ENCODE measurements at regions not wholly inside any gene's neighbourhood (a gene's known extent, or its start where the extent isn't known, plus 50 kb on each side); places are given as distances from the start of the nearest gene placed in this dataset.

- peak; percentile 89 for ATAC-seq
- TF ChIP-seq TOX (CRISPR knock-in tag; IDR thresholded peaks at IDR 0.05; ENCODE audit: borderline replicate concordance) = peak; percentile 61; the same call in 1 of the 2 replicates
- TF ChIP-seq RARB (CRISPR knock-in tag; IDR thresholded peaks at IDR 0.05) = peak; percentile 42; the same call in 1 of the 2 replicates
- no peak for TF ChIP-seq ZFP30 (CRISPR knock-in tag; IDR thresholded peaks at IDR 0.05)
- TF ChIP-seq ZNF70 (CRISPR knock-in tag; IDR thresholded peaks at IDR 0.05) = no peak
- no peak for TF ChIP-seq GLIS3 (CRISPR knock-in tag; IDR thresholded peaks at IDR 0.05)
- no peak for TF ChIP-seq OSR1 (CRISPR knock-in tag; IDR thresholded peaks at IDR 0.05)
These were observed 182.8 kb upstream of the SETBP1 start for GRCh38 chr18:44497757-44498490.

GRCh38 chr18:44500808-44501610 lies 179.7 kb upstream of the SETBP1 start:
- ATAC-seq = no peak
- TF ChIP-seq ZC3H10 (CRISPR knock-in tag; IDR thresholded peaks at IDR 0.05) (no peak), OSR1 (CRISPR knock-in tag; IDR thresholded peaks at IDR 0.05) (no peak), CSDC2 (CRISPR knock-in tag; IDR thresholded peaks at IDR 0.05) (no peak), ZNF70 (CRISPR knock-in tag; IDR thresholded peaks at IDR 0.05) (no peak), POU6F1 (CRISPR knock-in tag; IDR thresholded peaks at IDR 0.05; ENCODE audit: borderline replicate concordance, low read depth) (no peak), SNAI2 (CRISPR knock-in tag; IDR thresholded peaks at IDR 0.05) (no peak), ZFP30 (CRISPR knock-in tag; IDR thresholded peaks at IDR 0.05) (no peak), ISL1 (CRISPR knock-in tag; IDR thresholded peaks at IDR 0.05) (no peak), ZNF565 (CRISPR knock-in tag; conservative IDR thresholded peaks at IDR 0.05; ENCODE audit: low read depth) (no peak)
- TF ChIP-seq, protein P1, sequence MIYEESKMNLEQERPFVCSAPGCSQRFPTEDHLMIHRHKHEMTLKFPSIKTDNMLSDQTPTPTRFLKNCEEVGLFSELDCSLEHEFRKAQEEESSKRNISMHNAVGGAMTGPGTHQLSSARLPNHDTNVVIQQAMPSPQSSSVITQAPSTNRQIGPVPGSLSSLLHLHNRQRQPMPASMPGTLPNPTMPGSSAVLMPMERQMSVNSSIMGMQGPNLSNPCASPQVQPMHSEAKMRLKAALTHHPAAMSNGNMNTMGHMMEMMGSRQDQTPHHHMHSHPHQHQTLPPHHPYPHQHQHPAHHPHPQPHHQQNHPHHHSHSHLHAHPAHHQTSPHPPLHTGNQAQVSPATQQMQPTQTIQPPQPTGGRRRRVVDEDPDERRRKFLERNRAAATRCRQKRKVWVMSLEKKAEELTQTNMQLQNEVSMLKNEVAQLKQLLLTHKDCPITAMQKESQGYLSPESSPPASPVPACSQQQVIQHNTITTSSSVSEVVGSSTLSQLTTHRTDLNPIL (CRISPR knock-in tag; IDR thresholded peaks at IDR 0.05; ENCODE audit: low read depth) = no peak

GRCh38 chr18:44502221-44502620 lies 178.5 kb upstream of the SETBP1 start:
- ATAC-seq = no peak

More at GRCh38 chr18:44502221-44502620, 178.5 kb upstream of the SETBP1 start:
- no peak for TF ChIP-seq ZFP3 (CRISPR knock-in tag; IDR thresholded peaks at IDR 0.05)
- no peak for TF ChIP-seq OSR1 (CRISPR knock-in tag; IDR thresholded peaks at IDR 0.05)
- TF ChIP-seq ZFP30 (CRISPR knock-in tag; IDR thresholded peaks at IDR 0.05) = no peak
- TF ChIP-seq SNAI2 (CRISPR knock-in tag; IDR thresholded peaks at IDR 0.05) = no peak
- no peak for TF ChIP-seq ESRRG (CRISPR knock-in tag; IDR thresholded peaks at IDR 0.05)
- TF ChIP-seq, protein P2, sequence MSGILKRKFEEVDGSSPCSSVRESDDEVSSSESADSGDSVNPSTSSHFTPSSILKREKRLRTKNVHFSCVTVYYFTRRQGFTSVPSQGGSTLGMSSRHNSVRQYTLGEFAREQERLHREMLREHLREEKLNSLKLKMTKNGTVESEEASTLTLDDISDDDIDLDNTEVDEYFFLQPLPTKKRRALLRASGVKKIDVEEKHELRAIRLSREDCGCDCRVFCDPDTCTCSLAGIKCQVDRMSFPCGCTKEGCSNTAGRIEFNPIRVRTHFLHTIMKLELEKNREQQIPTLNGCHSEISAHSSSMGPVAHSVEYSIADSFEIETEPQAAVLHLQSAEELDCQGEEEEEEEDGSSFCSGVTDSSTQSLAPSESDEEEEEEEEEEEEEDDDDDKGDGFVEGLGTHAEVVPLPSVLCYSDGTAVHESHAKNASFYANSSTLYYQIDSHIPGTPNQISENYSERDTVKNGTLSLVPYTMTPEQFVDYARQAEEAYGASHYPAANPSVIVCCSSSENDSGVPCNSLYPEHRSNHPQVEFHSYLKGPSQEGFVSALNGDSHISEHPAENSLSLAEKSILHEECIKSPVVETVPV (CRISPR knock-in tag; IDR thresholded peaks at IDR 0.05) = no peak
- TF ChIP-seq, protein P1 (CRISPR knock-in tag; IDR thresholded peaks at IDR 0.05; ENCODE audit: low read depth) = no peak
- TF ChIP-seq, protein P3, sequence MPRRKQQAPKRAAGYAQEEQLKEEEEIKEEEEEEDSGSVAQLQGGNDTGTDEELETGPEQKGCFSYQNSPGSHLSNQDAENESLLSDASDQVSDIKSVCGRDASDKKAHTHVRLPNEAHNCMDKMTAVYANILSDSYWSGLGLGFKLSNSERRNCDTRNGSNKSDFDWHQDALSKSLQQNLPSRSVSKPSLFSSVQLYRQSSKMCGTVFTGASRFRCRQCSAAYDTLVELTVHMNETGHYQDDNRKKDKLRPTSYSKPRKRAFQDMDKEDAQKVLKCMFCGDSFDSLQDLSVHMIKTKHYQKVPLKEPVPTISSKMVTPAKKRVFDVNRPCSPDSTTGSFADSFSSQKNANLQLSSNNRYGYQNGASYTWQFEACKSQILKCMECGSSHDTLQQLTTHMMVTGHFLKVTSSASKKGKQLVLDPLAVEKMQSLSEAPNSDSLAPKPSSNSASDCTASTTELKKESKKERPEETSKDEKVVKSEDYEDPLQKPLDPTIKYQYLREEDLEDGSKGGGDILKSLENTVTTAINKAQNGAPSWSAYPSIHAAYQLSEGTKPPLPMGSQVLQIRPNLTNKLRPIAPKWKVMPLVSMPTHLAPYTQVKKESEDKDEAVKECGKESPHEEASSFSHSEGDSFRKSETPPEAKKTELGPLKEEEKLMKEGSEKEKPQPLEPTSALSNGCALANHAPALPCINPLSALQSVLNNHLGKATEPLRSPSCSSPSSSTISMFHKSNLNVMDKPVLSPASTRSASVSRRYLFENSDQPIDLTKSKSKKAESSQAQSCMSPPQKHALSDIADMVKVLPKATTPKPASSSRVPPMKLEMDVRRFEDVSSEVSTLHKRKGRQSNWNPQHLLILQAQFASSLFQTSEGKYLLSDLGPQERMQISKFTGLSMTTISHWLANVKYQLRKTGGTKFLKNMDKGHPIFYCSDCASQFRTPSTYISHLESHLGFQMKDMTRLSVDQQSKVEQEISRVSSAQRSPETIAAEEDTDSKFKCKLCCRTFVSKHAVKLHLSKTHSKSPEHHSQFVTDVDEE (CRISPR knock-in tag; IDR thresholded peaks at IDR 0.05) = no peak

Measured in SK-N-SH treated with all-trans-retinoic acid at 6 μM for 48 hours (cell line).